GM20000 (cell line): ENCODE measurements at regions not wholly inside any gene's neighbourhood (a gene's known extent, or its start where the extent isn't known, plus 50 kb on each side); places are given as distances from the start of the nearest gene placed in this dataset.

Source experiments
- DNase-seq: peaks from one replicate; pipeline ENCODE4 v3.0.0; 2012; ENCODE audit warnings: low spot score
- CTCF ChIP-seq: IDR thresholded peaks from 2 replicates; pipeline ENCODE4 v1.5.1; 2012; ENCODE audit warnings: mild to moderate bottlenecking, control low read depth; ENCODE audit errors: extremely low read depth, missing control alignments

GRCh38 chr6:30801950-30802349 lies 57.6 kb upstream of the IER3 start:
- no peak for TF ChIP-seq CTCF
- DNase-seq, result no peak

GRCh38 chr6:30800871-30801270 lies 56.5 kb upstream of the IER3 start:
- no peak for DNase-seq
- no peak for TF ChIP-seq CTCF

GRCh38 chr6:30799210-30799609 lies 54.9 kb upstream of the IER3 start:
- DNase-seq, result no peak
- TF ChIP-seq CTCF, result no peak

- DNase-seq, result no peak
- no peak for TF ChIP-seq CTCF
Observed at GRCh38 chr6:30798494-30798893, 54.1 kb upstream of the IER3 start.

GRCh38 chr6:30795549-30796293 lies 51.4 kb upstream of the IER3 start:
- no peak for TF ChIP-seq CTCF
- no peak for DNase-seq
